IMR-90 (cell line): ENCODE measurements at regions not wholly inside any gene's neighbourhood (a gene's known extent, or its start where the extent isn't known, plus 50 kb on each side); places are given as distances from the start of the nearest gene placed in this dataset.

Source experiments
- ATAC-seq: fragments of 200-7000 bp; cut with Tn5 transposase; 2 replicates; pipeline ENCODE4 v1.9.1; 2020; ENCODE audit warnings: low read depth, mild to moderate bottlenecking, moderate library complexity
- BruUV-seq: library from RNA; stranded (reverse); fragments of 400-500 nt; replicated peaks from 2 replicates; lab custom pipeline; 2021; lab: Mats Ljungman, UMichigan
- CTCF ChIA-PET: fragments of 300-600 bp; formaldehyde crosslinking; extraction: SDS; loops from one replicate; lab custom pipeline; 2021; ENCODE audit warnings: antibody characterized with exemption; lab: Yijun Ruan, JAX
- POLR2A ChIA-PET: fragments of 300-600 bp; sonication (Branson Sonifier 250); formaldehyde crosslinking; loops from one replicate; lab custom pipeline; 2022; ENCODE audit warnings: antibody characterized with exemption; ENCODE audit not compliant: unreplicated experiment; lab: Charles Lee
- DNase-seq: peaks from one replicate; pipeline ENCODE4 v3.0.0; 2013
- H2AFZ ChIP-seq: replicated peaks from 2 replicates; pipeline ENCODE3; 2013; ENCODE audit warnings: low read length, mild to moderate bottlenecking; ENCODE audit not compliant: poor library complexity
- H2AK5ac ChIP-seq: 2 replicates; pipeline ENCODE4 v1.6.1; 2013; ENCODE audit warnings: low read depth, low read length, inconsistent platforms
- H2AK9ac ChIP-seq: replicated peaks from 2 replicates; pipeline ENCODE3; 2013; ENCODE audit warnings: mild to moderate bottlenecking, low read depth, low read length, moderate library complexity; ENCODE audit not compliant: poor library complexity
- H2BK120ac ChIP-seq: 2 replicates; pipeline ENCODE4 v1.6.1; 2013; ENCODE audit warnings: low read depth, low read length, inconsistent platforms
- H2BK15ac ChIP-seq: 3 replicates; pipeline ENCODE4 v1.6.1; 2013; ENCODE audit warnings: low read depth, low read length, inconsistent platforms
- H2BK20ac ChIP-seq: 2 replicates; pipeline ENCODE4 v1.6.1; 2013; ENCODE audit warnings: low read depth, mild to moderate bottlenecking, inconsistent platforms, low read length, moderate library complexity
- H2BK5ac ChIP-seq: 2 replicates; pipeline ENCODE4 v1.6.1; 2013; ENCODE audit warnings: mild to moderate bottlenecking, low read depth, low read length, inconsistent platforms; ENCODE audit not compliant: poor library complexity, severe bottlenecking
- H3K14ac ChIP-seq: replicated peaks from 2 replicates; pipeline ENCODE4 v1.6.1; 2013; ENCODE audit warnings: low read depth, low read length, inconsistent platforms
- H3K18ac ChIP-seq: 2 replicates; pipeline ENCODE4 v1.6.1; 2013; ENCODE audit warnings: low read depth, low read length, control low read depth
- H3K23ac ChIP-seq: 2 replicates; pipeline ENCODE4 v1.6.1; 2013; ENCODE audit warnings: low read depth, low read length, inconsistent platforms
- H3K27ac ChIP-seq: 2 replicates; pipeline ENCODE4 v1.5.1; 2013; ENCODE audit warnings: mild to moderate bottlenecking, control low read depth, low read length; ENCODE audit not compliant: insufficient read depth
- H3K27me3 ChIP-seq: 2 replicates; pipeline ENCODE4 v1.6.1; 2013; ENCODE audit warnings: low read length; ENCODE audit not compliant: control insufficient read depth, insufficient read depth
- H3K36me3 ChIP-seq: 2 replicates; pipeline ENCODE4 v1.6.1; 2013; ENCODE audit warnings: low read length, mixed read lengths; ENCODE audit not compliant: control insufficient read depth, insufficient read depth
- H3K4ac ChIP-seq: 2 replicates; pipeline ENCODE4 v1.6.1; 2013; ENCODE audit warnings: low read depth, low read length, inconsistent platforms
- H3K4me1 ChIP-seq: 2 replicates; pipeline ENCODE4 v1.6.1; 2013; ENCODE audit warnings: low read length, mixed read lengths; ENCODE audit not compliant: control insufficient read depth, insufficient read depth
- H3K4me2 ChIP-seq: 2 replicates; pipeline ENCODE4 v1.6.1; 2013; ENCODE audit warnings: low read depth, mild to moderate bottlenecking, control low read depth, low read length, moderate library complexity
- H3K4me3 ChIP-seq: 2 replicates; pipeline ENCODE4 v1.5.1; 2013; ENCODE audit warnings: low read depth, mild to moderate bottlenecking, control low read depth, low read length, moderate library complexity; ENCODE audit not compliant: insufficient read depth
- H3K56ac ChIP-seq: 2 replicates; pipeline ENCODE4 v1.6.1; 2013; ENCODE audit warnings: low read length, inconsistent platforms; ENCODE audit not compliant: insufficient read depth; ENCODE audit errors: extremely low read depth
- H3K79me1 ChIP-seq, 2 experiments: 2 replicates each; pipeline ENCODE4 v1.6.1; 2013; ENCODE audit warnings: low read length in 2 of 2, inconsistent platforms in 1 of 2, low read depth in 1 of 2
- H3K9ac ChIP-seq: 2 replicates; pipeline ENCODE4 v1.6.1; 2013; ENCODE audit warnings: low read depth, low read length, control low read depth
- H3K9me1 ChIP-seq: 2 replicates; pipeline ENCODE4 v1.6.1; 2013; ENCODE audit warnings: low read length, inconsistent platforms; ENCODE audit not compliant: insufficient read depth
- H3K9me3 ChIP-seq: 2 replicates; pipeline ENCODE4 v1.6.1; 2013; ENCODE audit warnings: low read length; ENCODE audit not compliant: control insufficient read depth, insufficient read depth
- H4K20me1 ChIP-seq: 2 replicates; pipeline ENCODE4 v1.6.1; 2013; ENCODE audit warnings: low read length, inconsistent platforms; ENCODE audit not compliant: insufficient read depth
- H4K5ac ChIP-seq: 2 replicates; pipeline ENCODE4 v1.6.1; 2013; ENCODE audit warnings: mild to moderate bottlenecking, low read depth, low read length, control low read depth
- H4K8ac ChIP-seq, 2 experiments: 2 replicates each; pipeline ENCODE4 v1.6.1; 2013; ENCODE audit warnings: low read depth in 2 of 2, low read length in 2 of 2, control low read depth in 1 of 2, inconsistent platforms in 1 of 2
- H4K91ac ChIP-seq: 2 replicates; pipeline ENCODE4 v1.6.1; 2013; ENCODE audit warnings: low read depth, low read length, inconsistent platforms; ENCODE audit not compliant: insufficient read depth
- BHLHE40 ChIP-seq: fragments of 150-350 bp; IDR thresholded peaks from 2 replicates; pipeline ENCODE4 v1.6.1; 2016; ENCODE audit warnings: mild to moderate bottlenecking, low read depth, low read length
- MAFK ChIP-seq: IDR thresholded peaks from 2 replicates; pipeline ENCODE4 v1.6.1; 2012; ENCODE audit warnings: low read depth, low read length, improper control_type of control experiment
- MXI1 ChIP-seq: IDR thresholded peaks from 2 replicates; pipeline ENCODE4 v1.6.1; 2012; ENCODE audit warnings: low read depth, mild to moderate bottlenecking, low read length, moderate library complexity, borderline replicate concordance
- RAD21 ChIP-seq: IDR thresholded peaks from 2 replicates; pipeline ENCODE4 v1.6.1; 2012; ENCODE audit warnings: low read length, improper control_type of control experiment
- RCOR1 ChIP-seq: IDR thresholded peaks from 2 replicates; pipeline ENCODE4 v1.6.1; 2012; ENCODE audit warnings: mild to moderate bottlenecking, low read length, improper control_type of control experiment; ENCODE audit not compliant: insufficient replicate concordance
- SMC3 ChIP-seq: fragments of 150-350 bp; IDR thresholded peaks from 2 replicates; pipeline ENCODE4 v1.6.1; 2016; ENCODE audit warnings: low read depth, mild to moderate bottlenecking, antibody characterized with exemption, low read length, moderate library complexity
- WGBS, 2 experiments: methylation state at CpG; one replicate each; pipeline versions ENCODE4 v1.1.5 to v1.1.7; 2013; ENCODE audit warnings: missing lambda C conversion rate in 2 of 2; ENCODE audit not compliant: insufficient read length in 1 of 2; ENCODE audit errors: extremely low coverage in 2 of 2; 5-methylcytosine and 5-hydroxymethylcytosine counted together
- dilution Hi-C: fragments of 300-500 bp; cut with HindIII; formaldehyde crosslinking; loops from one replicate; pipeline ENCODE4 v1.14.3; 2018; ENCODE audit warnings: low sequenced_read_pairs; ENCODE audit not compliant: unreplicated experiment
- in situ Hi-C: fragments of 300-500 bp; cut with MboI; formaldehyde crosslinking; loops from 3 replicates; pipeline ENCODE4 v1.14.3; 2019; ENCODE audit warnings: low sequenced_read_pairs, inconsistent platforms, mixed read lengths
- intact Hi-C: fragments of 100-400 bp; cut with micrococcal nuclease; formaldehyde crosslinking; loops from 2 replicates; pipeline ENCODE4 v1.10.0; 2022
- TF ChIP-seq, protein P1 (sequence below): conservative IDR thresholded peaks from 2 replicates; pipeline ENCODE4 v1.5.1; 2012; ENCODE audit warnings: mild to moderate bottlenecking, low read depth, low read length, improper control_type of control experiment
- TF ChIP-seq, protein P2 (sequence below): fragments of 150-350 bp; IDR thresholded peaks from 2 replicates; pipeline ENCODE4 v1.6.1; 2016; ENCODE audit warnings: low read depth, mild to moderate bottlenecking, low read length, moderate library complexity, borderline replicate concordance
- TF ChIP-seq, protein P3 (sequence below): fragments of 150-350 bp; IDR thresholded peaks from 2 replicates; pipeline ENCODE4 v1.6.1; 2017; ENCODE audit warnings: mild to moderate bottlenecking, antibody characterized with exemption, low read length, low read depth

DNA sequence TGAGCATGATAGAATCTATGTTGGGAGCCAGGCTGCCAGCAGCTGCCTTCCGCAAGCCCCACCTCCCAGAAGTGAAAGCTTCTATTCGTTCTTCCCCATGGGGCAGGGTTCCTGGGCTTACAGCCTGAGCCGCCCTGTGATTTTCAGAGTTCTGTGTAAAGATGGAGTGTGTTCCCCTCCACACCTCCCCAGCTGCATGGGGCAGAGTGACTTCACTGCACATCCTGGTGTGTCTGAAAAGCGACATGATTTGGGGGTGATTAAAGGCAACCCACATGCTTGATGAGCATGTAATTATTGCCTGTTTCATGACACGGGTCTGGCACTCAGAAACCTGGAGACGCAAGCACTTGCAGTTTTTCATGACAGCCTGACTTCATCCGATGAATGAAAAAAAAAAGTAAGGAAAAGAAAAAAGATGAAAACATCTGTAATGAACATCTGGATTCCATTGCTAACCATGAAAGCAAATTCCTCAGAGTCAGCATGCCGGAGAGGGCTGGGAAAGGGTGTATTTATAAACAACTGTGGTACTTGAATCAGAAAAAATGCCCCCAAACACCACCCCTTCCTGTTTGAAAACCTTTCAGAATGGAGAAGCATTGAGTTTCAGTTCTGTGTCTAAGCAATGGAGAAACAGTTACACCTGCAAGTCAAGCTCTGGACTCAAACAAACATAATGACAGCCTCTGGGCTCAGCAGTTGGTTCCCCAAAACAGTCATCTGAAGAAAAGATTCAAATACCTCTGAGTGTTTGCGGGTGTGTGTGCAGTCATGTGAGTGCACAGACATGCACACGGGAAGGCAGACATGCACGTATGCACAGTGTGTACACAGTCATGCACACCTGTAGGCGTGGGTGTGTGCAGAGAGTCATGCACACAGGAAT lies 266.0 kb downstream of the ENGASE start:
- Histone ChIP-seq H3K56ac (no peak overlapping the region), H2BK20ac (no peak overlapping the region), H3K4me2 (no peak overlapping the region), H3K36me3 (no peaks in the 10 kb centered on the region), H3K79me1 (no peaks in the 10 kb centered on the region), H3K4me3 (no peak overlapping the region), H2AK5ac (no peak overlapping the region), H2BK5ac (no peak overlapping the region), H3K9ac (no peak overlapping the region), H4K91ac (no peak overlapping the region), H2AK9ac (no peak overlapping the region), H3K27me3 (no peaks in the 10 kb centered on the region; the same call in 1 of the 2 replicates), H3K4me1 (no peaks in the 10 kb centered on the region), H4K8ac (no peak overlapping the region), H3K4ac (no peak overlapping the region), H3K14ac (no peak overlapping the region), H2AFZ (no peak overlapping the region), H2BK120ac (no peak overlapping the region), H3K27ac (no peak overlapping the region), H4K20me1 (no peaks in the 10 kb centered on the region), H3K18ac (no peak overlapping the region), H4K5ac (no peak overlapping the region), H2BK15ac (no peak overlapping the region), H3K9me1 (no peaks in the 10 kb centered on the region), H3K9me3 (no peaks in the 10 kb centered on the region), H3K23ac (no peak overlapping the region)
- ATAC-seq (no peak), DNase-seq (no peak)
- WGBS, 2 experiments, result 34% methylated on average over 3 of the region's 12 CpGs; no CpG with 5 or more reads in 1 of the 2 experiments
- BruUV-seq, result no TSS peak
- ChIA-PET CTCF (no interaction called here), POLR2A (no interaction called here)
- in situ Hi-C loops (no loop called here), dilution Hi-C loops (no loop called here), intact Hi-C loops (no loop called here)
- TF ChIP-seq SMC3 (no peak), MXI1 (no peak), RAD21 (no peak), MAFK (no peak), BHLHE40 (no peak), RCOR1 (no peak)
- TF ChIP-seq, protein P1, sequence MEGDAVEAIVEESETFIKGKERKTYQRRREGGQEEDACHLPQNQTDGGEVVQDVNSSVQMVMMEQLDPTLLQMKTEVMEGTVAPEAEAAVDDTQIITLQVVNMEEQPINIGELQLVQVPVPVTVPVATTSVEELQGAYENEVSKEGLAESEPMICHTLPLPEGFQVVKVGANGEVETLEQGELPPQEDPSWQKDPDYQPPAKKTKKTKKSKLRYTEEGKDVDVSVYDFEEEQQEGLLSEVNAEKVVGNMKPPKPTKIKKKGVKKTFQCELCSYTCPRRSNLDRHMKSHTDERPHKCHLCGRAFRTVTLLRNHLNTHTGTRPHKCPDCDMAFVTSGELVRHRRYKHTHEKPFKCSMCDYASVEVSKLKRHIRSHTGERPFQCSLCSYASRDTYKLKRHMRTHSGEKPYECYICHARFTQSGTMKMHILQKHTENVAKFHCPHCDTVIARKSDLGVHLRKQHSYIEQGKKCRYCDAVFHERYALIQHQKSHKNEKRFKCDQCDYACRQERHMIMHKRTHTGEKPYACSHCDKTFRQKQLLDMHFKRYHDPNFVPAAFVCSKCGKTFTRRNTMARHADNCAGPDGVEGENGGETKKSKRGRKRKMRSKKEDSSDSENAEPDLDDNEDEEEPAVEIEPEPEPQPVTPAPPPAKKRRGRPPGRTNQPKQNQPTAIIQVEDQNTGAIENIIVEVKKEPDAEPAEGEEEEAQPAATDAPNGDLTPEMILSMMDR, result no peak
- TF ChIP-seq, protein P2, sequence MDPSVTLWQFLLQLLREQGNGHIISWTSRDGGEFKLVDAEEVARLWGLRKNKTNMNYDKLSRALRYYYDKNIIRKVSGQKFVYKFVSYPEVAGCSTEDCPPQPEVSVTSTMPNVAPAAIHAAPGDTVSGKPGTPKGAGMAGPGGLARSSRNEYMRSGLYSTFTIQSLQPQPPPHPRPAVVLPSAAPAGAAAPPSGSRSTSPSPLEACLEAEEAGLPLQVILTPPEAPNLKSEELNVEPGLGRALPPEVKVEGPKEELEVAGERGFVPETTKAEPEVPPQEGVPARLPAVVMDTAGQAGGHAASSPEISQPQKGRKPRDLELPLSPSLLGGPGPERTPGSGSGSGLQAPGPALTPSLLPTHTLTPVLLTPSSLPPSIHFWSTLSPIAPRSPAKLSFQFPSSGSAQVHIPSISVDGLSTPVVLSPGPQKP, result no peak
- TF ChIP-seq, protein P3, sequence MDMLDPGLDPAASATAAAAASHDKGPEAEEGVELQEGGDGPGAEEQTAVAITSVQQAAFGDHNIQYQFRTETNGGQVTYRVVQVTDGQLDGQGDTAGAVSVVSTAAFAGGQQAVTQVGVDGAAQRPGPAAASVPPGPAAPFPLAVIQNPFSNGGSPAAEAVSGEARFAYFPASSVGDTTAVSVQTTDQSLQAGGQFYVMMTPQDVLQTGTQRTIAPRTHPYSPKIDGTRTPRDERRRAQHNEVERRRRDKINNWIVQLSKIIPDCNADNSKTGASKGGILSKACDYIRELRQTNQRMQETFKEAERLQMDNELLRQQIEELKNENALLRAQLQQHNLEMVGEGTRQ, result no peak
